Chondrocyte (in vitro differentiated cells): ENCODE measurements at regions not wholly inside any gene's neighbourhood (a gene's known extent, or its start where the extent isn't known, plus 50 kb on each side); places are given as distances from the start of the nearest gene placed in this dataset.

Experiments
- DNase-seq: peaks from one replicate; pipeline ENCODE4 v3.0.0; 2021; ENCODE audit warnings: mixed read lengths, low spot score
- H3K27ac Mint-ChIP-seq: one replicate; pipeline ENCODE4 v1.8.0; 2021; ENCODE audit warnings: mild to moderate bottlenecking, moderate library complexity, mixed read lengths; ENCODE audit not compliant: unreplicated experiment
- H3K27me3 Mint-ChIP-seq: 2 replicates; pipeline ENCODE4 v1.8.0; 2021; ENCODE audit warnings: low read depth, mixed read lengths
- H3K36me3 Mint-ChIP-seq: 2 replicates; pipeline ENCODE4 v1.8.0; 2021; ENCODE audit warnings: low read depth, mixed read lengths
- H3K4me1 Mint-ChIP-seq: 2 replicates; pipeline ENCODE4 v1.8.0; 2021; ENCODE audit warnings: low read depth, mild to moderate bottlenecking, mixed read lengths
- H3K4me3 Mint-ChIP-seq: one replicate; pipeline ENCODE4 v1.8.0; 2021; ENCODE audit warnings: mild to moderate bottlenecking, moderate library complexity, mixed read lengths; ENCODE audit not compliant: unreplicated experiment
- H3K9me3 Mint-ChIP-seq: 2 replicates; pipeline ENCODE4 v1.8.0; 2021; ENCODE audit warnings: low read depth, mixed read lengths
- TF ChIP-seq, protein P1 (sequence below): fragments of 200-600 bp; sonication (generic); IDR thresholded peaks from 2 replicates; pipeline ENCODE4 v1.5.0; 2021; ENCODE audit warnings: antibody characterized with exemption, mild to moderate bottlenecking, moderate library complexity

GRCh38 chr12:13849456-13849855 is 131.9 kb downstream of the GRIN2B start:
- H3K27ac Mint-ChIP-seq, result no peak overlapping the region

DNA sequence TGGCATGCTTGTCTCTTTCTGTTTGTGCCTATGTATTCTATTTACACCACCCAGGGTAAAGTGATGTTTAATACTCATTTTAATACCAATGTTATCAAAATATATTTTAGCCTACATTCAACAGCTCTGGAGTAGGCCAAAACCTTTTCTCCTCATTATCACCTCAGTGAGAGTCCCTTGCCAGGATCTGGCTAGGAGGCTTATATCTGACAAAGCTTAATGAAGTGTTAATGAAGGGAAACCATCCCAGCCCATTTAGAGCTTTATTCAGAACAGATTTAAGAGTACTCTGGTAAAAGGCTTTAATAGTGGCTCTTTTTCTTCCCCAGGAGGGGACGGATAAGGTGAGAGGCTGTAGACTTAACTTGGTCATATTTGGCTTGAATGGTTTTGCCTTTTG is 137.6 kb downstream of the GRIN2B start:
- no peak for DNase-seq
- no peak overlapping the region for H3K27ac Mint-ChIP-seq
- H3K9me3 Mint-ChIP-seq, result peaks cover 6% of the 10 kb centered on the region
- TF ChIP-seq, protein P1, sequence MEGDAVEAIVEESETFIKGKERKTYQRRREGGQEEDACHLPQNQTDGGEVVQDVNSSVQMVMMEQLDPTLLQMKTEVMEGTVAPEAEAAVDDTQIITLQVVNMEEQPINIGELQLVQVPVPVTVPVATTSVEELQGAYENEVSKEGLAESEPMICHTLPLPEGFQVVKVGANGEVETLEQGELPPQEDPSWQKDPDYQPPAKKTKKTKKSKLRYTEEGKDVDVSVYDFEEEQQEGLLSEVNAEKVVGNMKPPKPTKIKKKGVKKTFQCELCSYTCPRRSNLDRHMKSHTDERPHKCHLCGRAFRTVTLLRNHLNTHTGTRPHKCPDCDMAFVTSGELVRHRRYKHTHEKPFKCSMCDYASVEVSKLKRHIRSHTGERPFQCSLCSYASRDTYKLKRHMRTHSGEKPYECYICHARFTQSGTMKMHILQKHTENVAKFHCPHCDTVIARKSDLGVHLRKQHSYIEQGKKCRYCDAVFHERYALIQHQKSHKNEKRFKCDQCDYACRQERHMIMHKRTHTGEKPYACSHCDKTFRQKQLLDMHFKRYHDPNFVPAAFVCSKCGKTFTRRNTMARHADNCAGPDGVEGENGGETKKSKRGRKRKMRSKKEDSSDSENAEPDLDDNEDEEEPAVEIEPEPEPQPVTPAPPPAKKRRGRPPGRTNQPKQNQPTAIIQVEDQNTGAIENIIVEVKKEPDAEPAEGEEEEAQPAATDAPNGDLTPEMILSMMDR, result no peak
- H3K36me3 Mint-ChIP-seq, result no peaks in the 10 kb centered on the region
- no peaks in the 10 kb centered on the region for H3K4me1 Mint-ChIP-seq
- H3K4me3 Mint-ChIP-seq, result no peak overlapping the region
- H3K27me3 Mint-ChIP-seq, result no peaks in the 10 kb centered on the region

More at GRCh38 chr12:13849456-13849855, 131.9 kb downstream of the GRIN2B start:
- Mint-ChIP-seq H3K4me1 (no peaks in the 10 kb centered on the region), H3K9me3 (peaks cover 8% of the 10 kb centered on the region), H3K4me3 (no peak overlapping the region), H3K27me3 (no peaks in the 10 kb centered on the region), H3K36me3 (no peaks in the 10 kb centered on the region)
- DNase-seq, result no peak
- TF ChIP-seq, protein P1, result no peak

DNA sequence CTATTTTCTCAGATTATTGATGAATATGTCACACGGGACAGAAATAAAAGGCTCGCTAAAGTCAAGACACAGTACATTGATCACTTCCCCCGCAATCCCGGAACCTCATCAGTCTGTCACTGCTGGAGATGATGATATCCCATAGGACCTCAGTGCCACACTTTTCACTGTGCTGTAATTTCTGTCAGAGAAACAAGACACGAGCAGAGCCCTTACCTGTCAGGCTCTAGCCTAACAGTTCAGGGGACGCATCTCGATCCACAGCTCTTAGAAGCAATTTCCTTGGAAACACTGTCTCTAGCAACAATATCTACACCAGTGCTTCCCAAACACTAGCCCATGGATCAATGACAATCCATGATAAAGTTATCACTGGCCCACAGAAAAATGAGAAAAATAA is 140.0 kb downstream of the GRIN2B start:
- Mint-ChIP-seq H3K4me3 (no peak overlapping the region), H3K27me3 (no peaks in the 10 kb centered on the region), H3K36me3 (no peaks in the 10 kb centered on the region), H3K27ac (no peak overlapping the region), H3K9me3 (peaks cover under 1% of the 10 kb centered on the region), H3K4me1 (no peaks in the 10 kb centered on the region)
- no peak for DNase-seq
- TF ChIP-seq, protein P1, result no peak

GRCh38 chr12:13839365-13840336 is 141.8 kb downstream of the GRIN2B start:
- no peaks in the 10 kb centered on the region for H3K9me3 Mint-ChIP-seq
- no peak for DNase-seq
- H3K4me3 Mint-ChIP-seq, result no peak overlapping the region
- no peak overlapping the region for H3K27ac Mint-ChIP-seq
- no peaks in the 10 kb centered on the region for H3K27me3 Mint-ChIP-seq
- TF ChIP-seq, protein P1, result no peak
- H3K4me1 Mint-ChIP-seq, result no peaks in the 10 kb centered on the region
- H3K36me3 Mint-ChIP-seq, result no peaks in the 10 kb centered on the region

- Mint-ChIP-seq H3K36me3 (no peaks in the 10 kb centered on the region), H3K4me3 (no peak overlapping the region), H3K4me1 (no peaks in the 10 kb centered on the region), H3K27me3 (no peaks in the 10 kb centered on the region), H3K9me3 (no peaks in the 10 kb centered on the region), H3K27ac (no peak overlapping the region)
- no peak for DNase-seq
- TF ChIP-seq, protein P1, result no peak
These were observed 145.3 kb downstream of the GRIN2B start for GRCh38 chr12:13836099-13836498.
